Liver (tissue), 8 donors: ENCODE measurements at regions not wholly inside any gene's neighbourhood (a gene's known extent, or its start where the extent isn't known, plus 50 kb on each side); places are given as distances from the start of the nearest gene placed in this dataset.

Experiments
- DNase-seq: peaks from one replicate; pipeline ENCODE4 v3.0.0-alpha.2; 2017; ENCODE audit warnings: low spot score
- H3K27ac ChIP-seq, 2 donors: one replicate each; pipeline ENCODE4 v1.7.0; 2013; ENCODE audit warnings: inconsistent platforms in 2 of 2, low read length in 2 of 2, control low read depth in 1 of 2, low read depth in 1 of 2, mild to moderate bottlenecking in 1 of 2
- H3K27me3 ChIP-seq, 4 donors: one replicate each; pipeline versions ENCODE4 v1.6.1 to v1.7.0; 2013; ENCODE audit warnings: low read length in 3 of 4, inconsistent platforms in 1 of 4, mild to moderate bottlenecking in 1 of 4, moderate library complexity in 1 of 4; ENCODE audit not compliant: control insufficient read depth in 4 of 4, insufficient read depth in 4 of 4
- H3K36me3 ChIP-seq, 4 donors: one replicate each; pipeline versions ENCODE4 v1.6.1 to v1.7.0; 2013; ENCODE audit warnings: low read length in 3 of 4, mild to moderate bottlenecking in 3 of 4, low read depth in 1 of 4, moderate library complexity in 1 of 4; ENCODE audit not compliant: control insufficient read depth in 4 of 4, insufficient read depth in 3 of 4
- H3K4me1 ChIP-seq, 4 donors: one replicate each; pipeline versions ENCODE4 v1.6.1 to v1.7.0; 2013; ENCODE audit warnings: low read length in 3 of 4, mild to moderate bottlenecking in 3 of 4, moderate library complexity in 1 of 4; ENCODE audit not compliant: control insufficient read depth in 4 of 4, insufficient read depth in 4 of 4
- H3K4me3 ChIP-seq, 3 donors: one replicate each; pipeline versions ENCODE4 v1.6.1 to v1.7.0; 2013; ENCODE audit warnings: low read length in 3 of 3, control low read depth in 1 of 3, low read depth in 1 of 3, mild to moderate bottlenecking in 1 of 3
- H3K9ac ChIP-seq, 2 donors: one replicate each; pipeline ENCODE4 v1.7.0; 2013; ENCODE audit warnings: low read length in 2 of 2, mild to moderate bottlenecking in 2 of 2, moderate library complexity in 2 of 2, control low read depth in 1 of 2, low read depth in 1 of 2
- H3K9me3 ChIP-seq, 4 donors: one replicate each; pipeline versions ENCODE4 v1.6.1 to v1.7.0; 2013; ENCODE audit warnings: low read length in 3 of 4; ENCODE audit not compliant: control insufficient read depth in 4 of 4
- ATF3 ChIP-seq: IDR thresholded peaks from 2 replicates; pipeline ENCODE4 v1.6.1; 2016; ENCODE audit warnings: antibody characterized with exemption
- CTCF ChIP-seq: fragments of 150-350 bp; IDR thresholded peaks from 2 replicates; pipeline ENCODE4 v1.5.1; 2017; ENCODE audit warnings: improper control_type of control experiment, low read depth, low read length; ENCODE audit not compliant: missing input control
- EGR1 ChIP-seq, 2 donors: IDR thresholded peaks; 2 replicates each; pipeline ENCODE4 v1.6.1; 2016 to 2018; ENCODE audit warnings: antibody characterized with exemption in 2 of 2, low read depth in 2 of 2
- FOXA1 ChIP-seq: IDR thresholded peaks from 2 replicates; pipeline ENCODE4 v1.6.1; 2016; ENCODE audit warnings: antibody characterized with exemption
- HNF4A ChIP-seq, 2 donors: conservative IDR thresholded peaks; 2 replicates each; pipeline ENCODE4 v1.6.1; 2016; ENCODE audit warnings: antibody characterized with exemption in 2 of 2, mild to moderate bottlenecking in 2 of 2
- HNF4G ChIP-seq: IDR thresholded peaks from 2 replicates; pipeline ENCODE4 v1.6.1; 2016; ENCODE audit warnings: antibody characterized with exemption
- JUND ChIP-seq, 2 donors: IDR thresholded peaks; 2 replicates each; pipeline ENCODE4 v1.6.1; 2016; ENCODE audit warnings: antibody characterized with exemption in 2 of 2
- MAX ChIP-seq: IDR thresholded peaks from 2 replicates; pipeline ENCODE4 v1.6.1; 2016; ENCODE audit warnings: antibody characterized with exemption
- NR2F2 ChIP-seq: IDR thresholded peaks from 2 replicates; pipeline ENCODE4 v1.6.1; 2016; ENCODE audit warnings: antibody characterized with exemption
- RAD21 ChIP-seq, 2 donors: IDR thresholded peaks; 2 replicates each; pipeline ENCODE4 v1.6.1; 2016; ENCODE audit warnings: antibody characterized with exemption in 2 of 2, mild to moderate bottlenecking in 2 of 2
- REST ChIP-seq: IDR thresholded peaks from 2 replicates; pipeline ENCODE4 v1.6.1; 2016; ENCODE audit warnings: antibody characterized with exemption, mild to moderate bottlenecking
- RXRA ChIP-seq, 2 donors: IDR thresholded peaks; 2 replicates each; pipeline ENCODE4 v1.6.1; 2017 to 2018; ENCODE audit warnings: antibody characterized with exemption in 2 of 2, mild to moderate bottlenecking in 1 of 2
- SP1 ChIP-seq: IDR thresholded peaks from 2 replicates; pipeline ENCODE4 v1.6.1; 2018; ENCODE audit warnings: antibody characterized with exemption, mild to moderate bottlenecking
- TAF1 ChIP-seq: conservative IDR thresholded peaks from 2 replicates; pipeline ENCODE4 v1.6.1; 2016; ENCODE audit warnings: antibody characterized with exemption, mild to moderate bottlenecking
- YY1 ChIP-seq: IDR thresholded peaks from 2 replicates; pipeline ENCODE4 v1.6.1; 2016; ENCODE audit warnings: antibody characterized with exemption, mild to moderate bottlenecking
- ZBTB33 ChIP-seq: IDR thresholded peaks from 2 replicates; pipeline ENCODE4 v1.6.1; 2016; ENCODE audit warnings: antibody characterized with exemption
- WGBS: extraction: QIAGEN DNeasy Blood & Tissue Kit; methylation state at CpG from one replicate; pipeline ENCODE4 v1.1.7; 2013; 5-methylcytosine and 5-hydroxymethylcytosine counted together
- donor health status: healthy.
- donor health status: healthy.
- donor health status: healthy.
- donor health status: healthy.
- donor health status: healthy.

GRCh38 chr6:137415127-137415833 lies 78.9 kb downstream of the OLIG3 start:
- peak overlapping the region; percentile 48 to 77 for H3K9ac ChIP-seq
- TF ChIP-seq ATF3 (no peak), REST (peak; percentile 45), JUND (IDR thresholded peaks at IDR 0.05) (no peak), RAD21 (IDR thresholded peaks at IDR 0.05) (peak; percentile 97 to 98), YY1 (peak; percentile 48), ZBTB33 (no peak), CTCF (peak; percentile 74), HNF4A (conservative IDR thresholded peaks at IDR 0.05) (peak; percentile 24 to 54), RXRA (IDR thresholded peaks at IDR 0.05) (peak; percentile 41 to 45), EGR1 (IDR thresholded peaks at IDR 0.05; ENCODE audit: low read depth in 2 of 2) (no peak), TAF1 (peak; percentile 69), SP1 (peak; percentile 40)
- peak overlapping the region; percentile 50 to 68 for H3K27ac ChIP-seq
- peaks cover 0 to 17% (median 5%) of the 10 kb centered on the region in 4 donors for H3K4me1 ChIP-seq
- no peaks in the 10 kb centered on the region for H3K9me3 ChIP-seq
- no peaks in the 10 kb centered on the region for H3K27me3 ChIP-seq
- peak; percentile 43 for DNase-seq
- H3K4me3 ChIP-seq, result peak overlapping the region; percentile 54 to 60 (median 56)
- WGBS, result 3% methylated on average over 25 of the region's 25 CpGs
- no peaks in the 10 kb centered on the region for H3K36me3 ChIP-seq

GRCh38 chr6:137414599-137414998 lies 79.6 kb downstream of the OLIG3 start:
- H3K36me3 ChIP-seq, result no peaks in the 10 kb centered on the region
- peak overlapping the region in 1 of 2 donors; percentile 77 for H3K9ac ChIP-seq
- DNase-seq, result no peak
- no peaks in the 10 kb centered on the region for H3K27me3 ChIP-seq
- H3K9me3 ChIP-seq, result no peaks in the 10 kb centered on the region
- 41% methylated on average over 7 of the region's 7 CpGs for WGBS
- peaks cover 0 to 24% (median 9%) of the 10 kb centered on the region in 4 donors for H3K4me1 ChIP-seq
- H3K27ac ChIP-seq, result peak overlapping the region; percentile 50 to 68
- peak overlapping the region in 2 of 3 donors; percentile 54 to 56 for H3K4me3 ChIP-seq
- TF ChIP-seq ZBTB33 (no peak), MAX (no peak), SP1 (peak; percentile 60), ATF3 (no peak), FOXA1 (no peak), HNF4A (conservative IDR thresholded peaks at IDR 0.05) (peak; percentile 79 to 82), EGR1 (IDR thresholded peaks at IDR 0.05; ENCODE audit: low read depth in 2 of 2) (no peak), HNF4G (no peak), RXRA (IDR thresholded peaks at IDR 0.05) (peak; percentile 59 to 68), REST (no peak), JUND (IDR thresholded peaks at IDR 0.05) (no peak), NR2F2 (peak; percentile 13)
